ENCODE measurements at regions not wholly inside any gene's neighbourhood (a gene's known extent, or its start where the extent isn't known, plus 50 kb on each side); places are given as distances from the start of the nearest gene placed in this dataset.

DNA sequence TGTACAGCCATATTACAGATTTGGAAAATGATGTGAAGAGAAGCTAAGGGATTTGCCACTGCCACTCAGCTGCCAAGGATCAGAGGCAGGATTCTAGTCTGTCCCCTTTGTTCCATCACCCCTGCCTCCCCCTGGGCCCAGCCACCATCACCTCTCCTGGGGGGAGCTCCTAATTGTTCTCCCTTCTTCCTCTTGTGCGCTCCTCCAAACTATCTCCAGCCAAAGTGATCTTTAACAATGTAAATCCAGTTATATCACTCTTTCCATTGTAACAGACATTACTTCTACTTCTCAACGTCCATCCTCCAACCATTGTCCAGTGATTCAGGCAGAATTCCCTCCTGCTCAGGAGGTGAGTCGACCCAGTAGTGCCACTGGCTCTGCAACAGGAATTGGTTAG, 164.1 kb downstream of the PLPP3 start (continued):
- no peak for TF ChIP-seq MAZ (IDR thresholded peaks at IDR 0.05; ENCODE audit: borderline replicate concordance, low read depth, low read length)
- no peak for TF ChIP-seq MAZ (CRISPR knock-in tag; IDR thresholded peaks at IDR 0.05; ENCODE audit: low read depth)
- no peak for TF ChIP-seq ZNF782 (CRISPR knock-in tag; IDR thresholded peaks at IDR 0.05; ENCODE audit: borderline replicate concordance)
- TF ChIP-seq NONO (IDR thresholded peaks at IDR 0.05) = no peak
- TF ChIP-seq NONO (CRISPR knock-in tag; conservative IDR thresholded peaks at IDR 0.05) = no peak
- TF ChIP-seq, protein P1, sequence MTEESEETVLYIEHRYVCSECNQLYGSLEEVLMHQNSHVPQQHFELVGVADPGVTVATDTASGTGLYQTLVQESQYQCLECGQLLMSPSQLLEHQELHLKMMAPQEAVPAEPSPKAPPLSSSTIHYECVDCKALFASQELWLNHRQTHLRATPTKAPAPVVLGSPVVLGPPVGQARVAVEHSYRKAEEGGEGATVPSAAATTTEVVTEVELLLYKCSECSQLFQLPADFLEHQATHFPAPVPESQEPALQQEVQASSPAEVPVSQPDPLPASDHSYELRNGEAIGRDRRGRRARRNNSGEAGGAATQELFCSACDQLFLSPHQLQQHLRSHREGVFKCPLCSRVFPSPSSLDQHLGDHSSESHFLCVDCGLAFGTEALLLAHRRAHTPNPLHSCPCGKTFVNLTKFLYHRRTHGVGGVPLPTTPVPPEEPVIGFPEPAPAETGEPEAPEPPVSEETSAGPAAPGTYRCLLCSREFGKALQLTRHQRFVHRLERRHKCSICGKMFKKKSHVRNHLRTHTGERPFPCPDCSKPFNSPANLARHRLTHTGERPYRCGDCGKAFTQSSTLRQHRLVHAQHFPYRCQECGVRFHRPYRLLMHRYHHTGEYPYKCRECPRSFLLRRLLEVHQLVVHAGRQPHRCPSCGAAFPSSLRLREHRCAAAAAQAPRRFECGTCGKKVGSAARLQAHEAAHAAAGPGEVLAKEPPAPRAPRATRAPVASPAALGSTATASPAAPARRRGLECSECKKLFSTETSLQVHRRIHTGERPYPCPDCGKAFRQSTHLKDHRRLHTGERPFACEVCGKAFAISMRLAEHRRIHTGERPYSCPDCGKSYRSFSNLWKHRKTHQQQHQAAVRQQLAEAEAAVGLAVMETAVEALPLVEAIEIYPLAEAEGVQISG (CRISPR knock-in tag; IDR thresholded peaks at IDR 0.05) = no peak
- TF ChIP-seq, protein P2, sequence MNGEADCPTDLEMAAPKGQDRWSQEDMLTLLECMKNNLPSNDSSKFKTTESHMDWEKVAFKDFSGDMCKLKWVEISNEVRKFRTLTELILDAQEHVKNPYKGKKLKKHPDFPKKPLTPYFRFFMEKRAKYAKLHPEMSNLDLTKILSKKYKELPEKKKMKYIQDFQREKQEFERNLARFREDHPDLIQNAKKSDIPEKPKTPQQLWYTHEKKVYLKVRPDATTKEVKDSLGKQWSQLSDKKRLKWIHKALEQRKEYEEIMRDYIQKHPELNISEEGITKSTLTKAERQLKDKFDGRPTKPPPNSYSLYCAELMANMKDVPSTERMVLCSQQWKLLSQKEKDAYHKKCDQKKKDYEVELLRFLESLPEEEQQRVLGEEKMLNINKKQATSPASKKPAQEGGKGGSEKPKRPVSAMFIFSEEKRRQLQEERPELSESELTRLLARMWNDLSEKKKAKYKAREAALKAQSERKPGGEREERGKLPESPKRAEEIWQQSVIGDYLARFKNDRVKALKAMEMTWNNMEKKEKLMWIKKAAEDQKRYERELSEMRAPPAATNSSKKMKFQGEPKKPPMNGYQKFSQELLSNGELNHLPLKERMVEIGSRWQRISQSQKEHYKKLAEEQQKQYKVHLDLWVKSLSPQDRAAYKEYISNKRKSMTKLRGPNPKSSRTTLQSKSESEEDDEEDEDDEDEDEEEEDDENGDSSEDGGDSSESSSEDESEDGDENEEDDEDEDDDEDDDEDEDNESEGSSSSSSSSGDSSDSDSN (CRISPR knock-in tag; IDR thresholded peaks at IDR 0.05) = 0 out of 2 replicates have a peak, but pooled peaks have one; percentile 6
- 0 out of 2 replicates have a peak, but pooled peaks have one; percentile 50 for TF ChIP-seq ZNF598 (CRISPR knock-in tag; IDR thresholded peaks at IDR 0.05; ENCODE audit: borderline replicate concordance)
- TF ChIP-seq NR2F6 (IDR thresholded peaks at IDR 0.05) = no peak
- TF ChIP-seq NR2F6 (CRISPR knock-in tag; IDR thresholded peaks at IDR 0.05) = no peak
